H1 (cell line): ENCODE measurements at regions not wholly inside any gene's neighbourhood (a gene's known extent, or its start where the extent isn't known, plus 50 kb on each side); places are given as distances from the start of the nearest gene placed in this dataset.

ENCODE experiments used
- CHD2 ChIP-seq: IDR thresholded peaks from 2 replicates; pipeline ENCODE4 v1.6.1; 2012; ENCODE audit warnings: low read length, improper control_type of control experiment
- KDM1A ChIP-seq: fragments of 200-600, 300-600 bp; sonication (generic); IDR thresholded peaks from 2 replicates; pipeline ENCODE4 v1.7.1; 2016; ENCODE audit warnings: mild to moderate bottlenecking, low read length, borderline replicate concordance
- TF ChIP-seq, protein P1 (sequence below), 3 experiments: IDR thresholded peaks; 1 replicate in 2 of 3; 2 replicates in 1 of 3; pipeline versions ENCODE4 v1.5.1 to v1.6.1; 2011; ENCODE audit warnings: low read length in 3 of 3, mild to moderate bottlenecking in 3 of 3, inconsistent platforms in 2 of 3, low read depth in 1 of 3, moderate library complexity in 1 of 3; ENCODE audit not compliant: insufficient read depth in 1 of 3; ENCODE audit errors: control extremely low read depth in 1 of 3

DNA sequence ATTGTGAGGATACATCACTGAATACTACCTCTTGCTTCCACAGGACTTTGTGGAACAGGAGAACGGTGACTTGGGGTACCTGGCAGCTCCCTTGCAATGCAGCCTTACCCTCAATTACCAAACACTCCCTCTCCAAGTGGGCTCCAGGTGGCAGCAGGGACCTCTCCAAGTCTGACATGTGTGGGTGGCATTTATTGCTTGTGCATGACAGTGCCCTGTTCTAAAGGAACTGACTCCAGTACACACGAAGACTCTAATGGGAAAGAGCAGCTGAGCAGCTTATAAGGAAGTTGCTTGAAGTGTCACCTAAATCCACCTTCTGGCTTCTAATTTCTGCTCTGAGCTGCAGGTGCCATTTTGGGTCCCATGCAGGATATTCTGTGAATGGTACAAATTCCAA lies 174.1 kb upstream of the SLCO3A1 start:
- TF ChIP-seq, protein P1, sequence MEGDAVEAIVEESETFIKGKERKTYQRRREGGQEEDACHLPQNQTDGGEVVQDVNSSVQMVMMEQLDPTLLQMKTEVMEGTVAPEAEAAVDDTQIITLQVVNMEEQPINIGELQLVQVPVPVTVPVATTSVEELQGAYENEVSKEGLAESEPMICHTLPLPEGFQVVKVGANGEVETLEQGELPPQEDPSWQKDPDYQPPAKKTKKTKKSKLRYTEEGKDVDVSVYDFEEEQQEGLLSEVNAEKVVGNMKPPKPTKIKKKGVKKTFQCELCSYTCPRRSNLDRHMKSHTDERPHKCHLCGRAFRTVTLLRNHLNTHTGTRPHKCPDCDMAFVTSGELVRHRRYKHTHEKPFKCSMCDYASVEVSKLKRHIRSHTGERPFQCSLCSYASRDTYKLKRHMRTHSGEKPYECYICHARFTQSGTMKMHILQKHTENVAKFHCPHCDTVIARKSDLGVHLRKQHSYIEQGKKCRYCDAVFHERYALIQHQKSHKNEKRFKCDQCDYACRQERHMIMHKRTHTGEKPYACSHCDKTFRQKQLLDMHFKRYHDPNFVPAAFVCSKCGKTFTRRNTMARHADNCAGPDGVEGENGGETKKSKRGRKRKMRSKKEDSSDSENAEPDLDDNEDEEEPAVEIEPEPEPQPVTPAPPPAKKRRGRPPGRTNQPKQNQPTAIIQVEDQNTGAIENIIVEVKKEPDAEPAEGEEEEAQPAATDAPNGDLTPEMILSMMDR (IDR thresholded peaks at IDR 0.05; ENCODE audit: control extremely low read depth in 1 of 3, insufficient read depth in 1 of 3, low read depth in 1 of 3, low read length in 3 of 3), result no peak
- no peak for TF ChIP-seq KDM1A
- TF ChIP-seq CHD2, result no peak
